Breast epithelium (tissue), 3 donors: ENCODE measurements at regions not wholly inside any gene's neighbourhood (a gene's known extent, or its start where the extent isn't known, plus 50 kb on each side); places are given as distances from the start of the nearest gene placed in this dataset.

ENCODE experiments used
- POLR2A ChIP-seq: fragments of 450-650 bp; IDR thresholded peaks from one replicate; pipeline ENCODE4 v1.6.1; 2016; ENCODE audit warnings: antibody characterized with exemption, mild to moderate bottlenecking, moderate library complexity
- TF ChIP-seq, protein P1 (sequence below), 3 donors: fragments of 450-650 bp; IDR thresholded peaks; one replicate each; pipeline ENCODE4 v1.5.1; 2016 to 2017; ENCODE audit warnings: antibody characterized with exemption in 3 of 3, mild to moderate bottlenecking in 3 of 3, moderate library complexity in 3 of 3

DNA sequence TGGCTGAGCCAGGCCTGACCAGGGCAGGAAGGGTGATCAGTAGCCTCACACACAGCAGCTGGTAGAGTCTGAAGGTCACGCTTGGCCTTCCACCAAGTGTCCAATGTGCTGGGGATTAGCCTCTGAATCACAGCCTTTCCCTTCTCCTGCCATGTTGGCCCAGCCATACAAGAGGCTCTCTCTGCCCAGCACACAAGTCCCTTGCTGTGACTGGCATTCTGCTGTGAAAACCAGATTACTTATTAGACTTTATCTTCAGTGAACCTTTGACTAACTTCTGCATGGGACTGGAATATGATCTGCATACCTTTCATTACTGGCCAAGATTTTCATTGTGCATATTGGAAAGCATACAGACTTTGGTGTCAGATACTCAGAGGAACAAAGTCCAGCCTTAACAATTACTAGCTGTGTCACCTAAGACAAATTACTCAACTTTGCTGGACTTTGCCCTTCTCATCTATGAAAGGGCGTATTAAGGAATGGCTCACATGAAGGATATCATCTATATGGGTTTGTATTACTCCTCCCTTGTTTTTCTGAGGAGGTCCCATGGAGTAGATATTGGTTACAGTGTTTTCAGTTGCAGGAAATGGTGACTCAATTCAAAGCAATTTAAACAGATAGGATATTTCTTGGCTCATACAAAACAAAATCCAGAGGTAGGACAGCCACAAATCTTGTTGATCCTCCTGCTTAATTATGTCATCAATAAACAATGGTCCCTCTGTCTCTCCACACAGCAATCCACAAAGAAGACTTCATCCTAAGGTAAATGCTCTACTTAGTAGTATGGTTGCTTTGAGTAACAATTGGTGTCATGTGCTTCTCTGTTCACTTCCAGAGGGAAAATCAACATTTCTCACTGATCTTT, 99.6 kb downstream of the DYRK2 start:
- TF ChIP-seq, protein P1, sequence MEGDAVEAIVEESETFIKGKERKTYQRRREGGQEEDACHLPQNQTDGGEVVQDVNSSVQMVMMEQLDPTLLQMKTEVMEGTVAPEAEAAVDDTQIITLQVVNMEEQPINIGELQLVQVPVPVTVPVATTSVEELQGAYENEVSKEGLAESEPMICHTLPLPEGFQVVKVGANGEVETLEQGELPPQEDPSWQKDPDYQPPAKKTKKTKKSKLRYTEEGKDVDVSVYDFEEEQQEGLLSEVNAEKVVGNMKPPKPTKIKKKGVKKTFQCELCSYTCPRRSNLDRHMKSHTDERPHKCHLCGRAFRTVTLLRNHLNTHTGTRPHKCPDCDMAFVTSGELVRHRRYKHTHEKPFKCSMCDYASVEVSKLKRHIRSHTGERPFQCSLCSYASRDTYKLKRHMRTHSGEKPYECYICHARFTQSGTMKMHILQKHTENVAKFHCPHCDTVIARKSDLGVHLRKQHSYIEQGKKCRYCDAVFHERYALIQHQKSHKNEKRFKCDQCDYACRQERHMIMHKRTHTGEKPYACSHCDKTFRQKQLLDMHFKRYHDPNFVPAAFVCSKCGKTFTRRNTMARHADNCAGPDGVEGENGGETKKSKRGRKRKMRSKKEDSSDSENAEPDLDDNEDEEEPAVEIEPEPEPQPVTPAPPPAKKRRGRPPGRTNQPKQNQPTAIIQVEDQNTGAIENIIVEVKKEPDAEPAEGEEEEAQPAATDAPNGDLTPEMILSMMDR (IDR thresholded peaks at IDR 0.05), result no peak
- TF ChIP-seq POLR2A, result no peak
